ENCODE measurements at regions not wholly inside any gene's neighbourhood (a gene's known extent, or its start where the extent isn't known, plus 50 kb on each side); places are given as distances from the start of the nearest gene placed in this dataset.

DNA sequence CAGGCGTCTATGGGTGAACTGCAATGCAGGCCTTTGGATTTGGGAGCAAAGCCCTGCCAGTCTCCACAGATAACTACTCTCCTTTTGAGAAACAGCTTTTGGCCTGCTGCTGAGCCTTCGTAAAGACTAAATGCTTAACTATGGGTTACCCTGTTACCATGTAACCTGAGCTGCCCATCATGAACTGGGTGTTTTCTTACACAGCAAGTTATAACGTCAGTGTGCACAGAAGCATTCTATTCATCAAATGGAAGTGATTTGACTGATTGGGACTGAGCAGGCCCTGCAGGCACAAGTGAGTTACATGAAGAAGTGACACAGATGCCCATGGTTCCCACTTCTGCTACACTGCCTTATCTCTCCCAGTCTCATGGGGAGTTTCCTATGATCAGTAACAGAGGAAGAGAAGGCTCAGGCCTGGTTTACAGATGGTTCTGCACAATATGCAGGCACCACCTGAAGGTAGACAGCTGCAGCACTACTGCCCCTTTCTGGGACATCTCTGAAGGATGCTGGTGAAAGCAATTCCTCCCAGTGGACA is 319.1 kb downstream of the CD83 start:
- no peak for DNase-seq (ENCODE audit: low spot score)

DNA sequence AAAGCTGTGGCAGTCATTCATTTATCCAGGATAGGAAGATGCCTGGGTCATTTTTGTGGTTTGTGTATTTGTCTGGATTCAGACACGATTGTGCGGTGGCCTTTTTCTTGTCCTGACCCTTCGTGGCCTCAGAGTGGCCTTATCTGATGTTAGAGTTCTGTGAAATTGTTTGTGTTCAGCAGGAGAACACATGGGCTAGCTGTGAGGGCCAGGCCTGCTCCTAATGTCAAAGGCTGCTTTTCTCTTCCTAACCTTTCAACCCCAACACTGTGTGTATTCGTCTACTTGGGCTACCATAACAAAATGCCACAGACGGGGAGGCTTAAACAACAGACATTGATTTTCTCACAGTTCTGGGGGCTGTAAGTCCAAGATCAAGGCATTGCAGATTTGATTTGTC is 321.8 kb downstream of the CD83 start:
- no peak for DNase-seq (ENCODE audit: low spot score)

DNA sequence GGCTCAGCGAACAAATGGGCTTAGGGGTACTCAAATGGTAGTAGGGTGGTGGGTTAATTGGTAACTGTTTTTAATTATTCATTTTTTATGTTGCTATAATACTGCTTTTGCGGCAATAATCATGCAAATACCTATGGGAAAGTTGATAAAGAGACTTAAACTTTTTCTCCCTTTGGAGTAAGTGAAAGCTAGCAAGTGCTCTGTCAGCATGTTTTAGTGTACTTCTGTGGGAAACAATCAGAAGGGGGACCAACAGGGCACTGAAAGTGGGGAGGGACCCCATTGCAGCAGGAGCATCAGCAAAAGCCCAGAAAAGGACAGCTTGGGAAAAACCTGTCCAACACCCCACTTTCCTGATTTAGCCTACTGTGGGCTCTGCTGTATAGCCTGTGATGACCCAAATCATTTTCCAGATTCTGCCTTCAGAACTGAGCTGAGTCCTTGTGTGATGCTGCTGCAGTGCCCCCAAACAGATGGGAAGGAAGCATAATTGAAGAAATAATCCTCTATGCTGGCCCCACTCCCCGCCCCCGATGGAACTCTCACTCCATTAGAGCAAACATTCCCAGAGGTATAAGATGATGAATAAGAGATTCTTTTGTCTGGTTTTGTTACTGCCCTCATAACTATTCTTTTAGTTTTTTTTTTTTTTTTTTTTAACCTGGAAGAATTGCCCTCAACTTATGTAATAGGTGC is 322.8 kb downstream of the CD83 start:
- DNase-seq (ENCODE audit: low spot score): no peak

DNA sequence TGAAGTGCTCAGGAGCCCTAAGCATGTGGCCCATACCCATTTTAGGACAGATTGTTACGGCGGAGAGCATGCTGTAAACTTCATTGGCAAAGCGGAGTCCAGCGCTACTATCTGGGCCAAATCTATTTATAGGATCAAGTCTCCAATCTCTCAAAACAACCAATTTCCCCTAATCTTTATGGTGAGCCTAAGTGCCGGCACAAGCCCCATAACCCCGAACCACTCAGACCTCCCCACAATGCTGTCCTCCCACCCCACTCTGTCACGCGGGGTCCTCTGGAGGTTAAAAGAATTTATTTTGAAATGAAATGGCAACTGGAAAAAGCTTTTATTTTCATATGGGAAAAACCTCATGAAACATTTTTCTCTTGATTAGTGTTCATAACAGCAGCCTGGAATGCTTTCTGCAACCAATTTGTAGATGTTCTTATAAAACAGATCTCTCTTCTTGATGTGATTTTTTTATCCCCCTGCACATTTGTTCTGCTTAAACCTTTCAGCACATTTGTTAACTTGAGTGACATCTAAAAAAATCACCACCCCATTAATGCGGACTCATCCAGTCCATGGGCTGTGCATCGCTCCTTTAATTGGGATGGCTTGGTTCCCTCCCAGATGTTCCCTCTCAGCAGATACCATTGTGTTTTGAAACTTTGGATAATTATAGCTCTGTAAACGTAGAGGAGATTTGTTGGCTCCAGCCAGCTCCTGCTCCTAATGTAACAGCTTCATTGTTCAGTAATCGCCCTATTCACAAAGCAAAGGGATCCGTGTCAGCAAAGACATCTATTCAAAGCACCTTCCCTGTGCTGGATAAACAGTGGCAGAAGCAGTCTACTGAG is 323.6 kb downstream of the CD83 start:
- peak; percentile 46 for DNase-seq (ENCODE audit: low spot score)

DNA sequence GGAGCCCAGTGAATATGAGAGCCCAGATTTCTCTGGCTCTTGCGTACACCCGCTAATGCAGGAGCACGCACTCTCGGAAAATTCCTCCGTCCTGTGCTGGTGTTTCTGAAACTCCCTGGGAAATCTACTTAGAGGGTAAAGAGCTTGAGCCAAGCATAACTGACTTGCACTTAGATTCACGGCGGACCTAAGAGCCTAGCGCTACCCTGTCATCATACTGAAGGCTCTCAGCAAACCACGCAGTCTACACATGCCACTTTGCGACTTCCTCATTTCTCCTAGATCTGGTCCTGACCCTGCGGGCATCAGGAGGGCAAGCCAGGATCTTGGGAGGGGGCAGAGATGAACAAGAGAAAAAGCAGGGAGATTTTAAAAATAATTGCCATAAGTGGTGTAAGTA is 324.7 kb downstream of the CD83 start:
- DNase-seq (ENCODE audit: low spot score): peak; percentile 26

DNA sequence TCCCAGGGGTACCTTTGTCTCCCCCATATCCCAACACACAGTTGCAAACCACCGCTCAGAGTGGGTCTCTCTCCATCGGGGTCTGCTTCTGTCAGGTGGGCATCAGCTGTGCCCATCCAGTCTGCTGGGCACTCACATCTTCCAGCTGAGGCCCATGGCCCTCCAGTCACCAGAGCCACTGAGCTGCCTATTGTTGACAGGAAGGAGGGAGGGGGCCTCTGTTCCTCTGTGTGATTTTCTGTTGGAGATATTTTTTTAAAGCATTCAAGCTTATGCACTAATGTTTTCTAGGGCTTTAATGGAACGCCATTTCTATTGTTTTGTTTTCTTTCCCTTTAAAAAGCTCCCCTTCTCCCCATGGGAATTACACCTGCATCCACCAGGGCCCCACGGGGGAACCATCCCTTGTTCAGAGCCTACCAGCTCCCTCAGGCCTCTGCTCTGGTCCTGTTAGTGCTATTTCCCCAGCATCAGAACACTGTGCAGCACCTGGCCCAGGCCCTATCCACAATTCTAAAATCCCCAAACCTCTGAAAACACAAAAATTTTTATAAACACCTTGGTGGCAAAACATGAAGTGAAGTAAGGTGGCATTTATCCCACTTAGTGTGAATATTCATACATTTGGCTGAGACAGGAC is 326.2 kb downstream of the CD83 start:
- no peak for DNase-seq (ENCODE audit: low spot score)

DNA sequence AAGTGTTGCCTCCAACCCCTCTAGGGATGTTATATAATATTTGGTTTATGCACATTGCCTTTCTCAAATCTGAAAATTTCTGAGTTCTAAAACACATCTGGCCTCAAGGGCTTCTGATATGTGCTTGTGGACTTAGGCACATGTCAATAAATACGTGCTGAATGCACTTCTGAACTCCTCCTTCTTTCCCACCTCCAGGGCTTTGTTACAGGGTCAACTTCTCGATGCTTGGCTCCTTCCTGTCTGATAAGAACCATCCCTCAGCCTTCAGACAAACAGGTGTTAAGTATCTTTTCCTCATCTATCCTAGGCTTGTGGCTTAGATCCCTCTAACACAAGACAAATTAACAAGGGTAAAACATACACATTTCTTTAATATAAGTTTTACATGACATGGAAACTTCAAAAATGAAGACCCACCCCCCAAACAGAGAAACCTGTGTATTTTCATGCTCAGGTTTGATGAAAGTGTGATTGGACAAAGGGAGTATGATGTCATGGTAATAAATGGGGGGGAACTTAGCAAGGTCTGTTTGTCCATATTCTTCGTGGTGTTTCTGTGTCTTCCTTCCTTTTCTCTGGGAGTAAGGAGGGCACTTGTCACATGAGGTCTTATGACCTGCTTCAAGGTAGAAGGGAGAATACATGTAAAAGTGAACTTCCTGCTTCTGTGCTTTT is 326.9 kb downstream of the CD83 start:
- DNase-seq (ENCODE audit: low spot score): no peak

DNA sequence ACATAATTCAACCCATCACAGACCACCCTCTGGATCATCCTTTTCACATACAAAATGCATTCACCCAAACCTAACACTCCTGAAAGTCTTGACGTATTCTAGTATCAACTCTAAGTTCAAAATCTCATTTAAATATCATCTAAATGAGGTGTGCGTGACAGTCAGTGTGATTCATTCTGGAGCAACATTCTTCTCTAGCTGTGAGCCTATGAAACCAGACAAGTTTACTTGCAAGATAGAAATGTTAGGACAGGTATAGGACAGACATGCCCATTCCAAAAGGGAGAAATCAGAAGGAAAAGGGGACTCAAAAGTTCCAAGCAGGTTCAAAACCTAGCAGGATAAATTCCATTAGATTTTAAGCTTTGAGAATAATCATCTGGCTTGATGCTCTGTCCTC is 329.7 kb downstream of the CD83 start:
- DNase-seq (ENCODE audit: low spot score): no peak

DNA sequence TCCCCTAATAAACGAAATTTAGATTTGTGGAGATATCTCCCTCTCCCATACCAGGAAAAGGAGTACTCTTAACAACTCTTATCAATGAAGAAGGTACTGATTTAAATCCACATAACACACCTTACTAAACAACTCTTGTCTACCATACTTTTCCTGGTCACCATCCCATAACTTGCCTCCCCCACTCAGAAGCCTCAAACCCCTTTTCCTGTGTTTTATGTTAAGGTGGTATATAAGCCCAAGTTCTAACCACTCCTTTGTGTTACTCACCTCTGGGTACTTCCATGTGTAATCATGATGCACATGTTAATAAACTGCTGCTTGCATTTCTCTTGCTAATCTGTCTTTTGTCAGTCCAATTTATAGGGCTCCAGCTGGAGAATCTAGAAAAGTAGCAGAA is 330.7 kb downstream of the CD83 start:
- no peak for DNase-seq (ENCODE audit: low spot score)

DNA sequence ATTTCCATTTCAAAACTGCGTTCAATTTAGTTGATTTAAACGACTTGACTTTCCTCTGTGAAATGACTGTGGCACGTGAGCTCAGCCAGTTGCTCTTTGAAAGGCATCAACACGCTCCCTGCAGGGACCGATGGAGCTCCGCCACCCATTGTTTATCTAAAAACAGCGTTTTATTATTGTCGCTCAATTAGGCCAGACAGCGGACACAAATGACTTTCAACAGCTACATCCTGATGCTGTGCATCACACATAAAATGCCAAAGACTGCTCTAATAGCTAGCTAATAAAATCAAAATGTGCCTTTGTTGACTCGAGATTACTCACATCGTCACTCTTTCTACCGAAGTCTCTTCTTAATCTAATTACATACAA is 332.5 kb downstream of the CD83 start:
- DNase-seq (ENCODE audit: low spot score): peak; percentile 59

DNA sequence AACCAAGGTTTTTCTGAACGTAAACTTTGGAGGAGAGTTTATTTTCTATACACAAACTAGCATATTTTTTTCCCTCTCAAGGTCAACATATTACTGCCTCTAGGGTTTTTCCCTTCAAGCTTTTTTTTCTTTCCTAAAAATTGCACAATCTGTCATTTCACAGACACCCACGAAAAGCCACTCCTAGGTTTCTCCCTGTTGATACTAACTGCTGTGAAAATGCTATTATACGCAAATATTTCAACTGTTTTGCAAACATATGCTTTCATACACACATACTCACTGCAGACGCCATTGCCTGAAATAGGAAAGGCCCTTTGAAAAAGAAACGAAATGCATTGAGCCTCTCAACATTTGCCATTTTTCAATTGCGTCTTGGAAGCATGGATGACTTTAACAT is 333.0 kb downstream of the CD83 start:
- no peak for DNase-seq (ENCODE audit: low spot score)

DNA sequence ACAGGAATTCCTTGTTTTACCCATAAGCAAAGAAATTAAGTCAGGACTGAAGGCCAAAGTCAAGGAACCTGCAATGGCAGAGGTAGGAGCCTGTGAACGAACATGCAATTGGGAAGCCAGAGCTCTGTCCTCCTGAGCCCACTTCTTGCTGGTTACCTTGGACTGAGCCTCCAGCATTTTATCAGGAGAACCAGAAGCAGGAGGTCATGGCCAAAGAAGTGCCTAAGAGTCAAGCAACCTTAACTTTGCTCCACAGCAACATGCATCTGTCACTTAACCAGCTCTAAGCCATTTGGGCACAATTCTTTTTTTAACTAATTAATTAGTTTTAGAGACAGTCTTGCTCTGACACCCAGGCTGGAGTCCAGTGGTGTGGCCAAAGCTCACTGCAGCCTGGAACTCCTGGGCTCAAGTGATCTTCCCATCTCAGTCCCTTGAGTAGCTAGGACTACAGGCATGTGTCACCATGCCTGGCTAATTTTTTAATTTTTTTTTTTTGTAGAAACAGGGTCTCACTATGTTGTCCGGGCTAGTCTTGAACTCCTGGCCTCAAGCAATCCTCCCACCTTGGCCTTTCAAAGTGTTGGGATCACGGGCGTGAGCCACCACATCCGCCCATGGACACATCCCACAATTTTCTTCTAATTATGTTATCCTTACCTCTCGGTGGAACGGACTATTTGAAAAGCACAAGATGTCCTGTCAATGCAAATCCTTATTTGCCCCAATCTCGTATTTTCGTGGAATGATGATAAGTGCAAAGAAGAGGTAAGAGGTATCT is 334.2 kb downstream of the CD83 start:
- no peak for DNase-seq (ENCODE audit: low spot score)

DNA sequence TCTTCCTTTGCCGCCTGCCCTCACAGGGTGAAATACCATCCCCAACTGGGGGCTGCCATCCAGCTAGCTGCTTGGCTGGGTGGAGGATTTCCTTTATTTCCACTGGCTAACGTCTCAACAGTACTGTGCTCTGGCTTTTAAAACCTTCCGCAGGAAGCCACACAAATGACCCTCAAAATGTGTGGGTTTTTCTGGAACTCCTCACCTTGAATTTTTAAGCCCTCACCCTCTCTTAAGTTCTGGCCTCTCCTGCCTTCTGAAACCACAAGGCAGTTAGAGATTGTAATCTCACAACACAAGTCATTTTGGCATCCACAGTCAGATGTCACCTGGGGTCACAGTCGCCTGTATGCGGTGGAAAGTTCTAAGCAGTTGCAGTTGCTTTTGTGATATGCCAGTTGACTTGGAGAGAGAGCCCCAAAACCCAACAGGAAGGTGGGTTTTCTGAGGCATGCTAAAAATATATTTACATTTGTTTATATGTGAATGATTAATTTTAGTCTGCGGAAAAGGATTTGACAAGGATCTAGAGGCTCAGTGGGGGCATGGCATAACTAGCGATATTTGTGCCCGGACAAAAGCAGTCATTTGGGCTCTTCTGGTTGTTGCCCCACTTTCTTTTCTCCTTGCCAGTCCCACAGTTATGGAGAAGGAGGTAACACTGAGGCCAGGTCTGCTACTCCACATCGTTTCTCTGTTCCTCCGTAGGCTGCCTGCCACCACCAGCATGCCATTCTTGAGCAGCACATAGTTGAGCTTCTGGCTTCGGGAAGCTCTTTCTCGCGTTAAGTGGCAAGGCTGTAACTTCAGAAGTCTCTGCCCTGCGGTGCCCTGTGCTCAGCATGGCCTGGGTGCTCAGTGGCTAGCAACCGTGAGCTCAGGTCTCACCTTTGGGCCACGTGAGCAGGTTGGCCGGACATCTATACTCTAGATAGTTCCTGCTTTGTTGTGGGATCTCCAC is 335.3 kb downstream of the CD83 start:
- DNase-seq (ENCODE audit: low spot score): no peak

DNA sequence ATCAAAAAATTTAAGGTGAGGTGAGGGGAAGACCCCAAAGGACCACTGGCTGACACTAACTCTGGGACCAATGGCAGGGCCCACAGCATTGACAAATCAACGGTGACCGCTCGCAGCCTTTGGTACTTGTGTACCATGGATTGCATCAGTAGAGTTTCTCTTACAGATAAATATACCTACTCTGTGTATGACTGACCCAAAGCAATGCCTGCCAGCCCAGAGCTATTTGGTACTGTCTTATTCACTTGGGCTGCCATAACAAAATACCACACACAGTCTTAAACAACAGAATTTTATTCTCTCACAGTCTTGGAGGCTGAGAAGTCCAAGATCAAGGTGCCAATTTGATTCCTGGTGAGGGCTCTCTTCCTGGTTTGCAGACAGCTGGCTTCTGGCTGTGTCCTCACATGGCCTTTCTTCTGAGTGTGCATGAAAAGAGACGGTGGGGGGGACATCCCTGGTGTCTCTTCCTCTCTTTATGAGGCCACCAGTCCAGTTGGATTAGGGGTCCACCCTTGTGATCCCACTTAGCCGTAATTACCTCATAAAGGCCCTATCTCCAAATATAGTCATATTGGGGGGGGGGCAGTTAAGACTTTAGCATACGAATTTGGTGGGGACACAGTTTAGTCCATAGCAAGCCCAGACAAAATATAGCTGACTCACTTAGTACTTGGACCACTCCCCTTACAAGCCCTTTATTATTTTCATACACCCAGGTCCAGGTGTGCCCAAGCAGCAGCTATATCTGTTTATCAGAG is 336.3 kb downstream of the CD83 start:
- no peak for DNase-seq (ENCODE audit: low spot score)

DNA sequence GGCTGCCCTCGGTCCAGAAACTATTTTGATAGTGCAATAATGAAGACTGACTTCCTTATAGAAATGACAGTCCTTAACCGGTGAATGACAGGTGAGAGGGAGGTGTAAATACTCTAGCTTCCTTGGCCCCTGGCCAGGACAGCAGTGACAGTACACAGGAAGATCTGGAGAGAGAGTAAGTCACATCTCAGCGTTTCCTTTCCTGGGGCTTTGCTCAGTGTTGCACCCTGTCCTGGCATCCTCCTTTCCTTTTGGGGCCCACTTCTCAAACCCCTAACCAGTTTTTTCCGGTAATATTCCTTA is 336.9 kb downstream of the CD83 start:
- DNase-seq (ENCODE audit: low spot score): no peak

DNA sequence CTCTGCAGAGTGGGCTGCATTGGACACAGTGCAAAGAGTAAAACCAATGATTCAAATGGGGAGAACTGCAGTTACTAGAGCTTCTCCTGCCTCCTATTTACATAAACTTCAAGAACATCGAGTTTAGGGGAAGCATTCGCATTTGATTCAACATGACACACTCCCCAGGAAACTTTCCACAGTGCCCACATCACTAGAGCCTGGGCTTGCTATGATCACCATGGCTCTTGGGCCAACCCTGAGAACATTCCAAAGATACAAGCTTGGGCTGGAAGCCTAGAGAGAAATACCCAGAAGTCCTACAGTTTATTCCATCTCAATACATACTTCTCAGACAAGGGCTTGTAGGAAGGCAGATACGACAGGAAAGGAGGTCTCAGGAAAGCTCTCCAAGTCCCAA is 337.9 kb downstream of the CD83 start:
- DNase-seq (ENCODE audit: low spot score): no peak

DNA sequence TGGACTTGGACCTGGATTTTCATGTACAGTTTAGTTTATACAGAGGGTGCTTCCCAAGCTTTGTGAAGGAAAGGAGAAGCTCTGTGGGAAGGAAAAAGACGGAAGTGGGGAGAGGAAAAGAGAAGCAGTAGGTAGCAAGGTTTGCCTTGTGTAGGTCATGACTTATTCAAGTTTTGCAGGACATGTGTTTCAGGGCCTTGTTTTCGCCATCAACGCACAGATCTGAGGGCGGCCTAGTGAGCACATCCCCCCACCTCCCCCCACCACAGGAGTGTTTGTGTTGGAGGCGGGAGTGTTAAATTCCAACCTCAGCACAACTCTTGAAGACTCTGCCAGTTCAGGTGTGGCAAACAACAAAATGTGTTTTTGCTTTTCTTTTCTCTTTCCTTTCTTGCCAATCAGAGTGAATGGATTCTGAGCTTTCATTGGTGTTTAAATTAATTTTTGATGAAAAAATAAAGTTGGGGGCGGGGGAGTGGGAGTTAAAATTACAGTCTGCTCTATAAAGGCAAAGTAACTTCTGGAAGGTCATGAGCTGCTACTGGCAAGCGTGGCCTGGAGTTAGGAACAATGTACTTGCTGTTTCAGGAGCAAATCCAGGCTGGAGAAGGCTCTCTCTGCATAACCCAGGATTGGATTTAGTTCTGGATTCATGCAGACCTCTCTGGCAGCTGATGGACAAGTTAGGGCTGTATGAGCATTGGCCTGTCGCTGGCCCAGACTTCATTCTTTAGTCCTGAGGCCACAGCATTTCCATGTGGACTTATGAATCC is 338.5 kb downstream of the CD83 start:
- no peak for DNase-seq (ENCODE audit: low spot score)

DNA sequence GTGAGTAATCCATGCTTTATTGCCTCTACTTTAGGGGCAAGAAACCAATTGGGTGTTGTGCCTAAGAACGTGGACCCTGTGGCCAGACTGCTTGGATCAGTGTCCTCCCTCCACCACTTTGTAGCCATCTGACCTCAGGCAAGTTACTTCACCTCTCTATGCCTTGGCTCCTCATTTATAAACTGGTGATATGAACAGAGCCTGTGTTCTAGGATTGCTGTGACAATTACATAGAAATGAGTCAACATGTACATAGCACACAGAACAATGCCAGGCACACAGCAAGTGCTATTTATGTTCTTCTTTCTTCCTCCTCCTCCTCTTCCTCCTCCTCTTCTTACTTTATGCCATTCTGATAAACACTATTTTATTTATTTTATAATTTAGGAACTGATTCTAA is 339.4 kb downstream of the CD83 start:
- no peak for DNase-seq (ENCODE audit: low spot score)

DNA sequence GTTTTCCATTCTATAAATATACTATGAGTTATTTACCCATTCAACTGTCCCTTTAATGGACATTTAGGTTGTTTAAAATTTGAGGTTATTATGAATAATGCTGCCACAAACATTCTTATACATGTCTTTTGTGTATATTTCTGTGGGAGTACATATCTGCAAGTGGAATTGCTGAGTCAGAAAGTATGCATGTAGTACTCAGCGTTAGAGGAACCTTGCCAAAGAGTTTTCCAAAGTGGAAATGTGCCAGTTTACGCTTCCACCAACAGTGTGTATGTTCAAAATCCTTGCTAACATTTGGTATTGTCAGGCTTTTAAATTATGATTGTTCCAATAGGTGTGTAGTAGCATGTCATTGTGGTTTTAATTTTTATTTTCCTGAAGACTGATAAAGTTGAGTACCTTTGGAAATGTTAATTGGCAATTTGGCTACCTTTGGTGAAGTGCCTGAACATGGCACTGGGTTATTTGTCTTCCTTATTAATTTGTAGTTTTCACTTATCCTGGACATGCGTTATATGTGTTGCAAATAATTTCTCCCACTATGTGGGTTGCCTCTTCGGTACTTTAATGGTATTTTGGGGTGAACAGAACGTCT is 341.2 kb downstream of the CD83 start:
- no peak for DNase-seq (ENCODE audit: low spot score)
